ENCODE measurements at regions not wholly inside any gene's neighbourhood (a gene's known extent, or its start where the extent isn't known, plus 50 kb on each side); places are given as distances from the start of the nearest gene placed in this dataset.
"Not testable (repeated sequence)": the region's sequence is repeated elsewhere in the genome, so short reads cannot be mapped to it uniquely, and the experiment has no call there.

GRCh38 chr5:171542525-171543140, 123.2 kb downstream of the FGF18 start:
- no peak for DNase-seq (ENCODE audit: low spot score)

DNA sequence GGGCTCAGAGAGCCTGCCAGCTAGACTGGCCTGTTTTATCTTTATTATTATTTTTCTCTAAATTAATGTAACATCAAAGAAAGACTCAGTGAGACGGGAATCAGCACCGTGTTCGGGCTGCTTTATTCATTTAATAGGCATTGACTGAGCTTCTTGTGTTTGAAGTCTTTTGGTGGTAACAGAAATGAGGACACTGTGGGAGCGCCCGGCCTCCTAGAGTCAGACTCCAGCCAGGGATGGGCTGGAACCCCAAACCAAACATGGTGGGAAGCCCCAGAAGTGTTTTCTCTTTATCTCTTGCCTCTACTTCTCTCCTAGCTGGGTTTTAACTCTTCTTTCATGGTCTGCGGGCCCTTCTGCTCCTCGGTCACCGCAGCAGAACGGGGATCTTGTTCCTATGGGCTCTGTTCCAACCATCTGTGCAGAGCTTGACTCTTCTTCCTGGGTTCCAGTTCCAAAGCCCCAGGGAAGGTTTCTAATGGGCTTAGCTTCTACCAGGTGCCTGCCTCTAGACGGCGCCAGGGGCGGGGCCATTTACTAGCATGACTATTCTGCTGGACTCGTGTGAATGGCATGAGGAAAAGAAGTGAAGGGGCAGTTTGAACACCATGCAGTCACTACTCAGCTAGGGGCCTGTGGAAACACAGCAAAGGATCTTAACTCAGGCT, 123.8 kb downstream of the FGF18 start:
- DNase-seq (ENCODE audit: low spot score), result no peak

DNA sequence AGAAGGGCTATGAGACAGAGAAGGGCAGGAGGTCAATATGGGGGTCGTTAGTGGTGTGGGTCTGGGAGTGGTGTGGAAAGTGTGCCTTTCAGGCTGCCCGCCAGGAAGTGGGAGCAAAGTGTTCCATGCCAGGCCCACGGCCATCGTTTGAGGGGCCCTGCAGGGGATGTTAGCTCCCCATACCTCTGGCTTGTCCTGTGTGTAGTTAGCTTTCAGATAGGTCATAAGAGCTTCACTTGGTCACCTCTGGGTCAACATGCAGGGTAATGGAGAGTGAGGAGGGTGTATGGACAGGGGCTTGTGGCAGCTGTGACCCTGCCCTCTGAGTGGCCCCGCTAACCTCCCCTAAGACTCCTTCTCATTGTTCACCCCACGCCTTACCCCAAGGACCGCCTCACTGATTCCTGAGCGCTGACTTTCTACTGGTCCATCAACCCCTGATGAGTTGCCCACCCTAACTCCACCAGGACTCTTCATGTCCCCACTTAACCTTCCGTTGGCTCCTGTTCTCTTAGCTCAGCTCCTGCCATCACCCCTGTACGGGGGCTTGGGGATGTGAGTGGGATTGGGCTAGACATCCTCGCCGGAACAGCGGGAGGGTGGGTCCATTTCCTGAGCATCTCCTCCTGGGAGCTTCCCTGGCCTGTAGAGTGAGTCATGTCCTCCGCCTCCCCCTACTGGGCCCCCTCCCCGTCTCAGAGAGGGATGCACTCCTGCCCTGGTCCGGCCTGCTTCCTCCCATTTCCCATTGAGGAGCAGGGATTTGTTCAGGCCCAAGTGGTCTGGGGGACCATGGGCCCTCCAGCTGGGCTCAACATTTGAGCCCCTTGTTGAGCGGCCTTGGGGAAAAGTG, 125.7 kb downstream of the FGF18 start:
- DNase-seq (ENCODE audit: low spot score), result no peak

DNA sequence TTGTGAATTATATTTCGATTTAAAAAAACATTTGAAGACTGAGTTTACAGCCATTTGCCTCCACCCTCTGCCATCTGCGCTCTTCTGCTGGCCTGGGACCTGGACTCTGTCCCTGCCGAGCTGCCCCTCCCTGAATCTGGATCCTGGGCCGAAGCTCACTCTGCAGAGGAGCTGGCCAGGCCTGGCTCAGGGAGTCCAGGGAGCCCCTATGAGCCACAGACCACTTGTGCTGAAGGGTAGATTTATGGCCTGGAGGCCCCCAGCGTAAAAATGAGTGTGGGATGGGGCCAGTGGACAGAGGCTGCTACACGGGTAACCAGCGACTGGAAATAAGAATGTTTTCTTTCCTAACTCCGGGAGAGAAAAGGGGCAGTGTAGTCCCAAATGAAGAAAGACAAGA, 129.8 kb downstream of the FGF18 start:
- no peak for DNase-seq (ENCODE audit: low spot score)

GRCh38 chr5:171553817-171554216, 134.4 kb downstream of the FGF18 start:
- not testable (repeated sequence) for DNase-seq (ENCODE audit: low spot score)

DNA sequence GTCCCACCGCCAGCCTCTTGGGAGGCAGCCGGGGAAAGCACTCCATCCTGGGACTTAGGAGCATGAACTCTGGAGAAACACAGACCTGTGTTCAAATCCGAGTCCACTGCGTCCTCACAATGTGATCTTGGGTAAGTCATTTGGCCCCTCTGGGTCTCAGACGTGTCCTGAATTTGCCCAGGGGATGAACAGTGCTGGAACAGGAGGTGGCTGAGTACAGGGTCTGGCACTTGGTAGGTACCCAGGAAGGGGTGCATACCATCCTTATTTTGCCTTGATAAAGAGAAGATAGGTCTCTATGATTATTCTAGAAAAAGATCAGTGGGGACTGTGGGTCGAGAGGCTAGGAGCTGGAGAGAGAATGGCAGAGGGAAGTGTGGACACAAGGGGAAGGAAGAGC, 135.7 kb downstream of the FGF18 start:
- no peak for DNase-seq (ENCODE audit: low spot score)

GRCh38 chr5:171562822-171563221, 143.4 kb downstream of the FGF18 start:
- DNase-seq (ENCODE audit: low spot score), result no peak

DNA sequence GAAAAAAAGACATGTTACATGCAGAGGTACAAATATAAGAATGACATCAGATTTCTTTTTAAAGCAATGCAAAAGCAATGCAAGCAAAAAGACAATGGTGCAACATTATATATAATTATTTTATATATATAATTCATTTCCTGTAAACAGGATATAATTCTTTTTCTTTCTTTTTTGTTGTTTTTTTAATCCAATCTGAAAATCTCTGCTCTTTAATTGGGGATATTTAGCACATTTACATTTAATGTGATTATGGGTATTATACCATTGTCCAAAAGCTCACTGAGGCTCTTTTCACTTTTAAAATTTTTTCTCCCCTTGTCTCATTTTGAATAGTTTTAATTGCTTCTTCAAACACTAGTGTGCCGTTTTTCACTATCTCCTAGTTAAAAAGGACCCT, 148.9 kb downstream of the FGF18 start:
- no peak for DNase-seq (ENCODE audit: low spot score)

GRCh38 chr5:171569065-171569712, 149.7 kb downstream of the FGF18 start:
- no peak for DNase-seq (ENCODE audit: low spot score)

GRCh38 chr5:171570244-171570825, 150.9 kb downstream of the FGF18 start:
- no peak for DNase-seq (ENCODE audit: low spot score)

DNA sequence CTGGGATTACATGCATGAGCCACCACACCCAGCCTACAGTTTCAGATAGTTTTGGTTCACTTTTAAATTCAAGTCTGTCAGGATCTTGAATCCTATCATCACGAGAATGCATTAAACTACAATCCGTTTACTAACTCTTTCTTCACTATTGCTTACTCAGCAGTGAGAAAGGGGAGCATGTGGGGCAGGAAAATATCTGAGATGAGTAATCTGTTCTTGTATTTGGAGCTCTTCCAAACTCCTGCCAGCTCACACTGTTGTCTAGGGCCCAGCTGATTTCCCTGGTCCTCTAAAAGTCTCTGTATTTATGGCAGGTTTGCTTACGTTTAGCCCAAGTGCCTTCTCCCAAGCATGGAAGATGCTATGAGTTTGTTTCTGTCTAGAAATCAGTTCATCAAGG, 152.2 kb downstream of the FGF18 start:
- no peak for DNase-seq (ENCODE audit: low spot score)

GRCh38 chr5:171573021-171573420, 153.6 kb downstream of the FGF18 start:
- no peak for DNase-seq (ENCODE audit: low spot score)

- DNase-seq (ENCODE audit: low spot score), result no peak
Observed at GRCh38 chr5:171573451-171574225, 154.2 kb downstream of the FGF18 start.

DNA sequence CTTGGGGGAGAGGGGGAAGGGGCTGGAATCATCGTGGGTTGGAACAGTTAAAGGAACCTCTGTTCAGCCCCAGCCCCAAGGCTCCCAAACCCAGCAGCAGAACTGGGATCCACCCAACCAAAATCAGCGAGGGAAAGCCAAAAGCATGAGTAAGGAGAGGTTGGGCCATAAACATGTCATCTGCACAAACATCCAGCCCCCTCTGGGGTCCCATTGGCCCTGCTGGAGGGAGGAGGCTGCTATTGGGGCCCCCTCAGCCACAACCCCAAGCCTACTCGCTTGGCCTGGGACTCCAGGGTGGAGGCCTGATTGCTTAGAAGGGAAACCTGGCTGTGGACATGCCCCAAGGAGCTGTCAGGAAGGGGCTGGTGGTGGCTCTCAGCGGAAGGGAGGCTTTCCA, 154.9 kb downstream of the FGF18 start:
- DNase-seq (ENCODE audit: low spot score), result no peak

DNA sequence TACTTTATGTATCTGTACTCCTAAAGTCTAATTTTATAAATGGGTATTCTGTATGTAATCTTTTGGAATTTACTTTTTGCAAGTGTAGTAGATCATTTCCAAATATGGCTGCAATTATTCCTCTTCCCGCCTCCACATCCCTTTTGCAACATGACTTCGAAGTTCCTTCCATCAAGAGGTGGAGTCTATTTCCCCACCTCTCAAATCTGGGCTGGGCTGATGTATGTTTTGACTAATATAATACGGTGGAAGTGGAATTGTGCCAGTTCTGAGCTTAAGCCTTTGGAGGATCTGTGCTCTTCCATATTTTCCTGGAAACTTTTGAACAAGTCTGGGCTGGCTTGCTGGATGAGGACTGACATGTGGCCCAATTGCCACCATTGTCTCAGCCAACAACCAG, 155.9 kb downstream of the FGF18 start:
- no peak for DNase-seq (ENCODE audit: low spot score)

DNA sequence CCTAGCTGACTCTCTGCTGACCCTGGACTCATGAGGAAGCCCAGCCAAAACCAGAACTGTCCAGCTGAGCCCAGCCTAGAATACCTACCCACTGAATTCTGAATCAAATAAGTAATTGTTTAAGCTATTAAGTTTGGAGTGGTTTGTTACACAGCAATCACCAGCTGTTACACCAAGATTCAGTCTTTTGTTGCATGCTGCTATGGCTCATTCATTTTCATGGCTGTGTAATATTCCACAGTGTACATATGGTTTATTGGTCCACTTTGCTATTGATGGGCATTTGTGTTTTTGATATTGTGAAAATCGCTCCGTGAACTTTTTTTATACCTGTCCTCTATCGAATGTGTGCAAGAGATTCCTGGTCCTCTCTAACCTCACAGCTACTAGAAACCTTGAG, 156.4 kb downstream of the FGF18 start:
- no peak for DNase-seq (ENCODE audit: low spot score)

GRCh38 chr5:171577042-171577758, 157.8 kb downstream of the FGF18 start:
- no peak for DNase-seq (ENCODE audit: low spot score)

DNA sequence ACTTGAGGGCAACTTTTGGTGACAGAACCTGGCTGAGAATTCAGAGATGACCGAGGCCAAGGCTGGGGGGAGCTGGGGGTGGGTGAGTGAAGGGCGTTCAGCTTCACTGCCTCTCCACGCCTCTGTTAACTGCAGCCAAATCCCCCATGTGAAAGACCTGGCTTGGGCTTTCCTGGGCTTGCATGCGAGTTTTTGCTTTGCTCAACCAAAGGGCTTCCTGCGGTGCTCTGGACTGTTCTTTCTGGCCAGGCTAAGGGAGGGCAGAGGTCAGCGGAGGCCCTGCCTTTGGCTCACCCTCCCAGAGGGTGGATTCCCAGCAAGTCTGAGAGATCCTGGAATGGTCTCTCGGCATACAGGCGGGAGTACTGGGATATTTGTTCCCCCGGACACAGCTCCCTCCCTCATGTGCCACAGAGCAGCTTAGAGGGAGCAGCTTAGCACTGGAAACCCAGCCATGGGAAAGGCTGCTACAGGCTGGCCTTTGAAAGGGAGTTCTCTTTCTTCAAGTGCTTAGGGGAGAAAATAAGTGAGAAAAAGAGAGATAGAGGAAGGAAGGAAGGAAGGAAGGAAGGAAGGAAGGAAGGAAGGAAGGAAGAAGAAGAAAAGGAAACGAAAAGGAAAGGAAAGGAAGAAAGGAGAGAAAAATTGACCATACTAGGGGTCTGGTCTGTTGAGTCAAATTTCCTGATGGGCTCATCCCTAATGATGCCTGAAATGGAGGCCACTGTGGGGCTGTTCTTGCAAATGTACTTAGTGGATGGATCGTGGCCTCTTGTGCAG, 158.8 kb downstream of the FGF18 start:
- DNase-seq (ENCODE audit: low spot score), result no peak

DNA sequence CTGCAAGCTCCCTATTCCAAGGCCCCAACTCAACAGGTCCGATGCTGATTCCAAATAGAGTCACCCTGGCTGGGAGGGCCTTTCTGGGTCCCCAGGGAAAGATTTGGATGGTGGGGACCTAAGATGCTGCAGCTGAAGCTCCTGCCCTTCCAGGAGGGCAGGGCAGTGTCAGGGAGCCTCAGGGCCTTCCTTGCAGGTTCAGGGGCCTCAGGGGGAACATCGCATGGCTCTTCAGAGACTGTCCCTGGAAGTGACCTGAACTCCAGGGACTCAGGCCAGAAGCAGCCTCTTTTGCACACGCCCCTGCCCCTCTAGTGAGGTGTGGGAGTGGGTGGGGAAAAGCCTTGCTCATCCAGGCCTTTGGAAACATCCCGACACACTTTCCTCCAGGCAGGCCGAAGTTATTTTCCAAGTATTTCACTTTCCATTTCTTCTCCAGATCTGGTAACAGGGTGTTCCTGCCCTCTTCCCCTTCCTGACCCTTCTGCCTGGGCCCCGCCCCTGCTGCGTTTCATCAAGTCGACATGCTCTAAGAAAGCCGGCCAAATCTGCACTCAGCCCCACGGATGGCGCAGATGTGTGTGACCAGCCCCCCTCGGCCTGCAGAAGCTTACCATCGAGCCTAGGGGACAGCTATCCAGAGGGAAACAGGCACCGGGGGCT, 159.5 kb downstream of the FGF18 start:
- DNase-seq (ENCODE audit: low spot score), result no peak

Measured in HT-29 (cell line).